CD14-positive monocyte (primary cell): ENCODE measurements at regions not wholly inside any gene's neighbourhood (a gene's known extent, or its start where the extent isn't known, plus 50 kb on each side); places are given as distances from the start of the nearest gene placed in this dataset.

Source experiments
- DNase-seq, 3 donors: peaks; one replicate each; pipeline ENCODE4 v3.0.0-alpha.2; 2011 to 2022
- H2AFZ ChIP-seq: 2 replicates; pipeline ENCODE4 v1.6.0; 2012; ENCODE audit warnings: mild to moderate bottlenecking, low read depth, low read length, inconsistent platforms; ENCODE audit not compliant: insufficient read depth, poor library complexity, severe bottlenecking
- H3K27ac ChIP-seq, 2 donors: 1 replicate in 1 of 2; 2 replicates in 1 of 2; pipeline ENCODE4 v1.5.1; 2012 to 2013; ENCODE audit warnings: low read length in 2 of 2, control low read depth in 1 of 2, inconsistent platforms in 1 of 2, low read depth in 1 of 2, mild to moderate bottlenecking in 1 of 2
- H3K27me3 ChIP-seq, 2 donors: one replicate each; pipeline versions ENCODE4 v1.6.0 to v1.6.1; 2011 to 2013; ENCODE audit warnings: low read length in 2 of 2; ENCODE audit not compliant: control insufficient read depth in 2 of 2, insufficient read depth in 2 of 2
- H3K36me3 ChIP-seq, 2 donors: replicated peaks in 1 of 2; 1 replicate in 1 of 2; 2 replicates in 1 of 2; pipeline versions ENCODE4 v1.5.1 to v1.6.1; 2012 to 2013; ENCODE audit warnings: low read length in 2 of 2, control low read depth in 1 of 2, inconsistent platforms in 1 of 2, mild to moderate bottlenecking in 1 of 2; ENCODE audit not compliant: insufficient read depth in 2 of 2, control insufficient read depth in 1 of 2
- H3K4me1 ChIP-seq, 2 donors: 1 replicate in 1 of 2; 2 replicates in 1 of 2; pipeline versions ENCODE4 v1.5.1 to v1.6.1; 2012 to 2013; ENCODE audit warnings: low read length in 2 of 2, control low read depth in 1 of 2, inconsistent platforms in 1 of 2, mild to moderate bottlenecking in 1 of 2, moderate library complexity in 1 of 2; ENCODE audit not compliant: insufficient read depth in 2 of 2, control insufficient read depth in 1 of 2
- H3K4me2 ChIP-seq: replicated peaks from 2 replicates; pipeline ENCODE3; 2012; ENCODE audit warnings: low read length, moderate library complexity, mild to moderate bottlenecking; ENCODE audit not compliant: poor library complexity, severe bottlenecking; ENCODE audit errors: extremely low read depth
- H3K4me3 ChIP-seq, 3 experiments: fragments of 200-600 bp in 1 of 3; sonication (generic) in 1 of 3; replicated peaks in 1 of 3; 1 replicate in 2 of 3; 2 replicates in 1 of 3; pipeline ENCODE4 v1.5.1; 2011 to 2013; ENCODE audit warnings: low read length in 3 of 3, mild to moderate bottlenecking in 3 of 3, control low read depth in 2 of 3, low read depth in 2 of 3, inconsistent platforms in 1 of 3, moderate library complexity in 1 of 3
- H3K79me2 ChIP-seq: 2 replicates; pipeline ENCODE4 v1.6.0; 2012; ENCODE audit warnings: mild to moderate bottlenecking, control low read depth, inconsistent platforms, low read length, moderate library complexity; ENCODE audit not compliant: insufficient read depth
- H3K9ac ChIP-seq: 2 replicates; pipeline ENCODE4 v1.6.0; 2017; ENCODE audit warnings: low read length, mild to moderate bottlenecking; ENCODE audit not compliant: insufficient read depth, poor library complexity, severe bottlenecking
- H3K9me3 ChIP-seq, 2 donors: replicated peaks in 1 of 2; 1 replicate in 1 of 2; 2 replicates in 1 of 2; pipeline versions ENCODE4 v1.5.1 to v1.6.1; 2012 to 2013; ENCODE audit warnings: low read length in 2 of 2, control low read depth in 1 of 2; ENCODE audit not compliant: control insufficient read depth in 1 of 2, insufficient read depth in 1 of 2
- H4K20me1 ChIP-seq: 2 replicates; pipeline ENCODE4 v1.6.0; 2012; ENCODE audit warnings: mild to moderate bottlenecking, low read length, control low read depth, moderate library complexity; ENCODE audit not compliant: insufficient read depth
- H3K27ac Mint-ChIP-seq, 7 donors: one replicate each; pipeline ENCODE4 v1.8.0; 2020; ENCODE audit warnings: mild to moderate bottlenecking in 7 of 7, mixed read lengths in 7 of 7, moderate library complexity in 6 of 7, inconsistent platforms in 2 of 7
- H3K27me3 Mint-ChIP-seq, 3 donors: one replicate each; pipeline ENCODE4 v1.8.0; 2021 to 2022; ENCODE audit warnings: low read depth in 3 of 3, mild to moderate bottlenecking in 3 of 3, mixed read lengths in 3 of 3, moderate library complexity in 3 of 3, inconsistent platforms in 1 of 3
- H3K36me3 Mint-ChIP-seq, 2 donors: one replicate each; pipeline ENCODE4 v1.8.0; 2020; ENCODE audit warnings: mixed read lengths in 2 of 2, inconsistent platforms in 1 of 2, mild to moderate bottlenecking in 1 of 2
- H3K4me1 Mint-ChIP-seq: one replicate; pipeline ENCODE4 v1.8.0; 2020; ENCODE audit warnings: mild to moderate bottlenecking, mixed read lengths
- H3K4me3 Mint-ChIP-seq, 2 donors: one replicate each; pipeline ENCODE4 v1.8.0; 2020; ENCODE audit warnings: mild to moderate bottlenecking in 2 of 2, mixed read lengths in 2 of 2, moderate library complexity in 1 of 2
- H3K9me3 Mint-ChIP-seq, 7 donors: one replicate each; pipeline ENCODE4 v1.8.0; 2020 to 2022; ENCODE audit warnings: mixed read lengths in 7 of 7, mild to moderate bottlenecking in 6 of 7, moderate library complexity in 6 of 7, inconsistent platforms in 2 of 7
- WGBS: methylation state at CpG from one replicate; pipeline ENCODE4 v1.1.5; 2013; ENCODE audit warnings: missing lambda C conversion rate; ENCODE audit not compliant: insufficient coverage; 5-methylcytosine and 5-hydroxymethylcytosine counted together
- intact Hi-C, 2 donors: fragments of 100-400 bp; cut with micrococcal nuclease; formaldehyde crosslinking; loops; one replicate each; pipeline versions ENCODE4 v1.15.0 to v1.15.1; 2023
- TF ChIP-seq, protein P1 (sequence below): fragments of 200-600 bp; IDR thresholded peaks from one replicate; pipeline ENCODE4 v1.8.0; 2022; ENCODE audit warnings: antibody characterized with exemption, mild to moderate bottlenecking

DNA sequence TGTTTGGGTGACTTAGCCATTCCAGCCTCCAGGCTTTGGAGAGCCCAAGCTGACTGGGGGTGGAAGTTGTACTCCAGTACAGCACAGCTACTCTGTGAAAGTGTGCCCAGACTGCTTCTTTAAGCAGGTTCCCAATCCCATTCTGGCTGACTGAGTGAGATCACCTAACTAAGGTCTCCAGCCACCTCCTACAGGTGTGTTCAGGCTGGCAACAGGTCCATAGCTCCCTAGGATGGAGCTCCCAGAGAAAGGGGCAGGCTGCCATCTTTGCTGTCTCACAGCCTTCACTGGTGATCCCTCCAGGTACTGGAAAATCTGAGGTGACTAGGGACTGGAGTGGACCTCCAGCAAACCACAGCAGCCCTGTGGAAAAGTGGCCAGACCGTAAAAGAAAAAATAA lies 445.3 kb upstream of the KCNMB2 start:
- Histone ChIP-seq H3K4me3 (no peak overlapping the region), H3K4me1 (no peaks in the 10 kb centered on the region), H3K36me3 (no peaks in the 10 kb centered on the region), H3K9me3 (peaks cover 0 to 4% of the 10 kb centered on the region in 2 donors), H2AFZ (no peak overlapping the region), H3K27ac (no peak overlapping the region), H3K27me3 (no peaks in the 10 kb centered on the region), H3K4me2 (no peak overlapping the region), H3K9ac (no peak overlapping the region), H3K79me2 (no peaks in the 10 kb centered on the region), H4K20me1 (no peaks in the 10 kb centered on the region)
- peaks cover 0 to 1% (median 0%) of the 10 kb centered on the region in 3 donors for H3K27me3 Mint-ChIP-seq
- TF ChIP-seq, protein P1, sequence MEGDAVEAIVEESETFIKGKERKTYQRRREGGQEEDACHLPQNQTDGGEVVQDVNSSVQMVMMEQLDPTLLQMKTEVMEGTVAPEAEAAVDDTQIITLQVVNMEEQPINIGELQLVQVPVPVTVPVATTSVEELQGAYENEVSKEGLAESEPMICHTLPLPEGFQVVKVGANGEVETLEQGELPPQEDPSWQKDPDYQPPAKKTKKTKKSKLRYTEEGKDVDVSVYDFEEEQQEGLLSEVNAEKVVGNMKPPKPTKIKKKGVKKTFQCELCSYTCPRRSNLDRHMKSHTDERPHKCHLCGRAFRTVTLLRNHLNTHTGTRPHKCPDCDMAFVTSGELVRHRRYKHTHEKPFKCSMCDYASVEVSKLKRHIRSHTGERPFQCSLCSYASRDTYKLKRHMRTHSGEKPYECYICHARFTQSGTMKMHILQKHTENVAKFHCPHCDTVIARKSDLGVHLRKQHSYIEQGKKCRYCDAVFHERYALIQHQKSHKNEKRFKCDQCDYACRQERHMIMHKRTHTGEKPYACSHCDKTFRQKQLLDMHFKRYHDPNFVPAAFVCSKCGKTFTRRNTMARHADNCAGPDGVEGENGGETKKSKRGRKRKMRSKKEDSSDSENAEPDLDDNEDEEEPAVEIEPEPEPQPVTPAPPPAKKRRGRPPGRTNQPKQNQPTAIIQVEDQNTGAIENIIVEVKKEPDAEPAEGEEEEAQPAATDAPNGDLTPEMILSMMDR: no peak
- WGBS: no CpG with 5 or more reads among the region's 1 CpG
- peaks cover 4% of the 10 kb centered on the region for H3K4me1 Mint-ChIP-seq
- peaks cover 2 to 22% (median 10%) of the 10 kb centered on the region in 7 donors for H3K9me3 Mint-ChIP-seq
- intact Hi-C loops: no loop called here
- no peak overlapping the region for H3K4me3 Mint-ChIP-seq
- H3K27ac Mint-ChIP-seq: no peak overlapping the region
- H3K36me3 Mint-ChIP-seq: no peaks in the 10 kb centered on the region
- DNase-seq: no peak

DNA sequence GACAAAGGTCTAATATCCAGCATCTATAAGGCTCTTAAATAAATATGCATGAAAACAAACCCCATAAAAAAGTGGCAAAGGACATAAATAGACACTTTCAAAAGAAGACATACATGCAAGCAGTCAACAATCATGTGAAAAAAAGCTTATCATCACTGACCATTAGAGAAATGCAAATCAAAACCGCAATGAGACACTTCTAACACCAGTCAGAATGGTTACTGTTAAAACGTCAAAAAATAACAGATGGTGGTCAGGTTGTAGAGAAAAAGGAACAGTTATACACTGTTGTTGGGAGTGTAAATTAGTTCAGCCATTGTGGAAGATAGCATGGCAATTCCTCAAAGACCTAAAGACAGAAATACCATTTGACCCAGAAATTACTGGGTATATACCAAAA lies 440.7 kb upstream of the KCNMB2 start:
- Histone ChIP-seq H3K27me3 (no peaks in the 10 kb centered on the region), H3K36me3 (no peaks in the 10 kb centered on the region), H3K4me3 (no peak overlapping the region), H3K9me3 (peaks cover 0 to 4% of the 10 kb centered on the region in 2 donors), H3K4me2 (no peak overlapping the region), H3K9ac (no peak overlapping the region), H3K79me2 (no peaks in the 10 kb centered on the region), H3K4me1 (peaks cover 0 to 3% of the 10 kb centered on the region in 2 donors), H4K20me1 (no peaks in the 10 kb centered on the region), H3K27ac (no peak overlapping the region), H2AFZ (no peak overlapping the region)
- DNase-seq: no peak
- Mint-ChIP-seq H3K4me3 (no peak overlapping the region), H3K9me3 (peaks cover 2 to 22% (median 14%) of the 10 kb centered on the region in 7 donors), H3K4me1 (peaks cover 8% of the 10 kb centered on the region), H3K27ac (no peak overlapping the region), H3K36me3 (no peaks in the 10 kb centered on the region), H3K27me3 (peaks cover 0 to 3% (median 0%) of the 10 kb centered on the region in 3 donors)
- WGBS: no CpG with 5 or more reads among the region's 2 CpGs
- intact Hi-C loops: no loop called here
- TF ChIP-seq, protein P1: no peak
